HCT116 (cell line): ENCODE measurements at regions not wholly inside any gene's neighbourhood (a gene's known extent, or its start where the extent isn't known, plus 50 kb on each side); places are given as distances from the start of the nearest gene placed in this dataset.

Source experiments
- ATAC-seq: fragments of 200-7000 bp; cut with Tn5 transposase; 2 replicates; pipeline ENCODE4 v1.9.1; 2020; ENCODE audit warnings: mild to moderate bottlenecking, moderate library complexity
- BruUV-seq: library from RNA; stranded (reverse); fragments of 400-500 nt; replicated peaks from 2 replicates; lab custom pipeline; 2021; lab: Mats Ljungman, UMichigan
- CTCF ChIA-PET: fragments of 300-600 bp; sonication (Branson Sonifier 250); formaldehyde crosslinking; loops from one replicate; lab custom pipeline; 2021; ENCODE audit warnings: antibody characterized with exemption; lab: Charles Lee
- POLR2A ChIA-PET: fragments of 300-600, 350-600 bp; sonication (Branson Sonifier 250); formaldehyde crosslinking; loops from one replicate; lab custom pipeline; 2021; ENCODE audit warnings: antibody characterized with exemption; lab: Charles Lee
- RAD21 ChIA-PET, 2 experiments: fragments of 300-600 bp; sonication (Branson Sonifier 250); formaldehyde crosslinking; loops; one replicate each; lab custom pipeline; 2023; ENCODE audit warnings: low total read pairs in 2 of 2; ENCODE audit not compliant: uncharacterized antibody in 2 of 2, unreplicated experiment in 2 of 2, low non-redundant PET in 1 of 2; lab: Charles Lee
- DNase-seq: peaks from one replicate; pipeline ENCODE4 v3.0.0-alpha.2; 2010; ENCODE audit warnings: low read depth, low spot score
- H2AFZ ChIP-seq: fragments of 200-600 bp; shearing (Covaris generic), sonication (generic); 2 replicates; pipeline ENCODE4 v1.6.1; 2017; ENCODE audit warnings: low read depth, mixed run types, mixed read lengths, antibody characterized with exemption, low read length; ENCODE audit not compliant: poor library complexity, severe bottlenecking
- H3K27ac ChIP-seq: 2 replicates; pipeline ENCODE4 v1.5.1; 2012; ENCODE audit warnings: low read depth, low read length
- H3K27me3 ChIP-seq: fragments of 200-600 bp; sonication (generic); 2 replicates; pipeline ENCODE4 v1.6.1; 2016; ENCODE audit warnings: mixed run types, low read length, mixed read lengths; ENCODE audit not compliant: insufficient read depth
- H3K36me3 ChIP-seq, 2 experiments: fragments of 200-500 bp in 1 of 2; fragments of 200-600 bp in 1 of 2; sonication (Bioruptor generic) in 1 of 2; sonication (generic) in 1 of 2; 2 replicates each; pipeline versions ENCODE4 v1.5.1 to v1.6.1; 2014 to 2016; ENCODE audit warnings: low read length in 2 of 2, inconsistent platforms in 1 of 2, mixed read lengths in 1 of 2, mixed run types in 1 of 2; ENCODE audit not compliant: insufficient read depth in 2 of 2, control insufficient read depth in 1 of 2
- H3K4me1 ChIP-seq, 2 experiments: fragments of 200-600 bp in 1 of 2; sonication (generic) in 1 of 2; 2 replicates each; pipeline versions ENCODE4 v1.5.1 to v1.6.1; 2012 to 2017; ENCODE audit warnings: low read length in 2 of 2, inconsistent platforms in 1 of 2, mild to moderate bottlenecking in 1 of 2, mixed read lengths in 1 of 2, mixed run types in 1 of 2, moderate library complexity in 1 of 2; ENCODE audit not compliant: insufficient read depth in 2 of 2, control insufficient read depth in 1 of 2
- H3K4me2 ChIP-seq: fragments of 200-600 bp; sonication (generic); 2 replicates; pipeline ENCODE4 v1.6.1; 2017; ENCODE audit warnings: mixed run types, low read length, mixed read lengths
- H3K4me3 ChIP-seq, 2 experiments: fragments of 200-600 bp in 1 of 2; sonication (generic) in 1 of 2; replicated peaks in 1 of 2; 2 replicates each; pipeline ENCODE4 v1.5.1; 2011 to 2016; ENCODE audit warnings: low read length in 2 of 2, control low read depth in 1 of 2, low read depth in 1 of 2, mild to moderate bottlenecking in 1 of 2, mixed read lengths in 1 of 2, mixed run types in 1 of 2
- H3K79me2 ChIP-seq: fragments of 200-600 bp; sonication (generic); 2 replicates; pipeline ENCODE4 v1.6.1; 2017; ENCODE audit warnings: mild to moderate bottlenecking, mixed run types, low read length, moderate library complexity, mixed read lengths; ENCODE audit not compliant: insufficient read depth
- H3K9ac ChIP-seq: fragments of 200-600 bp; sonication (generic); 2 replicates; pipeline ENCODE4 v1.6.1; 2016; ENCODE audit warnings: low read length, mixed read lengths
- H3K9me2 ChIP-seq: fragments of 200-600 bp; sonication (generic), shearing (Covaris generic); 2 replicates; pipeline ENCODE4 v1.6.1; 2017; ENCODE audit warnings: mixed run types, mild to moderate bottlenecking, moderate library complexity; ENCODE audit not compliant: insufficient read depth
- H3K9me3 ChIP-seq, 2 experiments: fragments of 200-500 bp in 1 of 2; fragments of 200-600 bp in 1 of 2; sonication (Bioruptor generic) in 1 of 2; sonication (generic) in 1 of 2; 2 replicates each; pipeline ENCODE4 v1.6.1; 2014 to 2017; ENCODE audit warnings: low read length in 2 of 2, mixed read lengths in 2 of 2, inconsistent platforms in 1 of 2, low read depth in 1 of 2, mild to moderate bottlenecking in 1 of 2, mixed run types in 1 of 2, moderate library complexity in 1 of 2; ENCODE audit not compliant: control insufficient read depth in 1 of 2, insufficient read depth in 1 of 2
- H4K20me1 ChIP-seq: fragments of 200-600 bp; sonication (generic), shearing (Covaris generic); 2 replicates; pipeline ENCODE4 v1.6.1; 2017; ENCODE audit warnings: mixed run types, mild to moderate bottlenecking, moderate library complexity; ENCODE audit not compliant: insufficient read depth
- CBX3 ChIP-seq: IDR thresholded peaks from 2 replicates; pipeline ENCODE4 v1.6.1; 2012; ENCODE audit warnings: low read depth
- EGR1 ChIP-seq: IDR thresholded peaks from 2 replicates; pipeline ENCODE4 v1.6.1; 2012; ENCODE audit warnings: low read depth
- ELF1 ChIP-seq: IDR thresholded peaks from 2 replicates; pipeline ENCODE4 v1.6.1; 2012; ENCODE audit warnings: low read depth, borderline replicate concordance
- EZH2 ChIP-seq: fragments of 200-600 bp; sonication (generic); IDR thresholded peaks from 2 replicates; pipeline ENCODE4 v1.6.1; 2017; ENCODE audit warnings: antibody characterized with exemption, mixed run types
- EZH2phosphoT487 ChIP-seq: fragments of 200-600 bp; IDR thresholded peaks from 2 replicates; pipeline ENCODE4 v1.6.1; 2018; ENCODE audit warnings: antibody characterized with exemption, borderline replicate concordance
- FOSL1 ChIP-seq: IDR thresholded peaks from 2 replicates; pipeline ENCODE4 v1.6.1; 2012; ENCODE audit warnings: low read depth
- JUND ChIP-seq: IDR thresholded peaks from 2 replicates; pipeline ENCODE4 v1.6.1; 2012
- POLR2AphosphoS5 ChIP-seq: IDR thresholded peaks from 2 replicates; pipeline ENCODE4 v1.6.1; 2011; ENCODE audit warnings: mild to moderate bottlenecking, low read depth, low read length, moderate library complexity
- RAD21 ChIP-seq: IDR thresholded peaks from 2 replicates; pipeline ENCODE4 v1.6.1; 2012; ENCODE audit warnings: low read depth, mild to moderate bottlenecking
- SIN3A ChIP-seq: IDR thresholded peaks from 2 replicates; pipeline ENCODE4 v1.6.1; 2012; ENCODE audit warnings: low read depth
- SRF ChIP-seq: IDR thresholded peaks from 2 replicates; pipeline ENCODE4 v1.6.1; 2012; ENCODE audit warnings: low read depth
- YY1 ChIP-seq: IDR thresholded peaks from 2 replicates; pipeline ENCODE4 v1.6.1; 2011; ENCODE audit warnings: low read length, low read depth, moderate library complexity, mild to moderate bottlenecking; ENCODE audit not compliant: insufficient replicate concordance; ENCODE audit errors: extremely low read depth
- ZFX ChIP-seq: fragments of 450-650 bp; IDR thresholded peaks from 2 replicates; pipeline ENCODE4 v1.6.1; 2017
- ZNF274 ChIP-seq: fragments of 200-500 bp; sonication (Bioruptor generic); IDR thresholded peaks from 2 replicates; pipeline ENCODE4 v1.6.1; 2014; ENCODE audit warnings: mild to moderate bottlenecking, low read depth, low read length, inconsistent platforms
- intact Hi-C: fragments of 100-400 bp; cut with micrococcal nuclease; formaldehyde crosslinking; loops from 2 replicates; pipeline ENCODE4 v1.10.0; 2022
- TF ChIP-seq, protein P1 (sequence below): IDR thresholded peaks from 2 replicates; pipeline ENCODE4 v1.6.1; 2011; ENCODE audit warnings: mild to moderate bottlenecking, low read length, moderate library complexity; ENCODE audit not compliant: insufficient replicate concordance; ENCODE audit errors: extremely low read depth
- TF ChIP-seq, protein P2 (sequence below), 3 experiments: fragments of 200-600 bp in 1 of 3; sonication (generic) in 1 of 3; IDR thresholded peaks in 2 of 3; conservative IDR thresholded peaks in 1 of 3; 2 replicates each; pipeline ENCODE4 v1.5.1; 2012 to 2017; ENCODE audit warnings: low read depth in 2 of 3, low read length in 2 of 3, antibody characterized with exemption in 1 of 3, borderline replicate concordance in 1 of 3, control low read depth in 1 of 3, mild to moderate bottlenecking in 1 of 3, mixed read lengths in 1 of 3, mixed run types in 1 of 3, moderate library complexity in 1 of 3; ENCODE audit not compliant: insufficient read depth in 1 of 3

DNA sequence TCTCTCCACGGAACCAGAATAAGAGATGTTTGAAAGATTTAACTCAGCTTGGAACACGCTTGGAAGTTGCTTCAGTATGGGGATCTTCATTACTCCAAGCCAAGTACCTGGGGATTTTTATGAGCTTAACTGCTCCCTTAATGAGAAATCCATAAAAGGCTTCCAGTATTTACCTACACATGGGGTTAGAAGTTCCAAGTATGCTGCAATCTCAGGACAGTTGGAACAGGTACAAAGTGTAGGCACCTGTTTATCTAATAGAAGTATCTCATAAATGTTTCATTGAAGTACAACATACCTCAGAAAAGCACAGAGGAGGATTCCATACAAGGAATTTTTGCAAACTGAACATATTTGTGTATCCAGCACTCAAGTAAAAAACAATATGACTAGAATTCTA lies 161.6 kb upstream of the PIRT start:
- ChIA-PET POLR2A (no interaction called here), RAD21 (no interaction called here)

More for the DNA sequence above, 161.6 kb upstream of the PIRT start:
- Histone ChIP-seq H3K9ac (no peak overlapping the region), H3K79me2 (no peaks in the 10 kb centered on the region), H3K27ac (no peak overlapping the region), H3K4me2 (no peak overlapping the region), H4K20me1 (no peaks in the 10 kb centered on the region), H3K27me3 (no peaks in the 10 kb centered on the region), H3K4me3 (no peak overlapping the region), H3K4me1 (no peaks in the 10 kb centered on the region), H3K9me2 (no peaks in the 10 kb centered on the region), H3K36me3 (no peaks in the 10 kb centered on the region), H3K9me3 (peaks cover 0 to 12% of the 10 kb centered on the region in 2 experiments; a peak in 1 of 4 replicates), H2AFZ (no peak overlapping the region)
- TF ChIP-seq CBX3 (no peak), POLR2AphosphoS5 (no peak), EZH2phosphoT487 (no peak), EZH2 (no peak), ZNF274 (no peak), FOSL1 (no peak), ELF1 (no peak), SIN3A (no peak), YY1 (no peak), EGR1 (no peak), ZFX (no peak), RAD21 (no peak), SRF (no peak), JUND (no peak)
- TF ChIP-seq, protein P1, sequence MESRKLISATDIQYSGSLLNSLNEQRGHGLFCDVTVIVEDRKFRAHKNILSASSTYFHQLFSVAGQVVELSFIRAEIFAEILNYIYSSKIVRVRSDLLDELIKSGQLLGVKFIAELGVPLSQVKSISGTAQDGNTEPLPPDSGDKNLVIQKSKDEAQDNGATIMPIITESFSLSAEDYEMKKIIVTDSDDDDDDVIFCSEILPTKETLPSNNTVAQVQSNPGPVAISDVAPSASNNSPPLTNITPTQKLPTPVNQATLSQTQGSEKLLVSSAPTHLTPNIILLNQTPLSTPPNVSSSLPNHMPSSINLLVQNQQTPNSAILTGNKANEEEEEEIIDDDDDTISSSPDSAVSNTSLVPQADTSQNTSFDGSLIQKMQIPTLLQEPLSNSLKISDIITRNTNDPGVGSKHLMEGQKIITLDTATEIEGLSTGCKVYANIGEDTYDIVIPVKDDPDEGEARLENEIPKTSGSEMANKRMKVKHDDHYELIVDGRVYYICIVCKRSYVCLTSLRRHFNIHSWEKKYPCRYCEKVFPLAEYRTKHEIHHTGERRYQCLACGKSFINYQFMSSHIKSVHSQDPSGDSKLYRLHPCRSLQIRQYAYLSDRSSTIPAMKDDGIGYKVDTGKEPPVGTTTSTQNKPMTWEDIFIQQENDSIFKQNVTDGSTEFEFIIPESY: no peak
- TF ChIP-seq, protein P2, sequence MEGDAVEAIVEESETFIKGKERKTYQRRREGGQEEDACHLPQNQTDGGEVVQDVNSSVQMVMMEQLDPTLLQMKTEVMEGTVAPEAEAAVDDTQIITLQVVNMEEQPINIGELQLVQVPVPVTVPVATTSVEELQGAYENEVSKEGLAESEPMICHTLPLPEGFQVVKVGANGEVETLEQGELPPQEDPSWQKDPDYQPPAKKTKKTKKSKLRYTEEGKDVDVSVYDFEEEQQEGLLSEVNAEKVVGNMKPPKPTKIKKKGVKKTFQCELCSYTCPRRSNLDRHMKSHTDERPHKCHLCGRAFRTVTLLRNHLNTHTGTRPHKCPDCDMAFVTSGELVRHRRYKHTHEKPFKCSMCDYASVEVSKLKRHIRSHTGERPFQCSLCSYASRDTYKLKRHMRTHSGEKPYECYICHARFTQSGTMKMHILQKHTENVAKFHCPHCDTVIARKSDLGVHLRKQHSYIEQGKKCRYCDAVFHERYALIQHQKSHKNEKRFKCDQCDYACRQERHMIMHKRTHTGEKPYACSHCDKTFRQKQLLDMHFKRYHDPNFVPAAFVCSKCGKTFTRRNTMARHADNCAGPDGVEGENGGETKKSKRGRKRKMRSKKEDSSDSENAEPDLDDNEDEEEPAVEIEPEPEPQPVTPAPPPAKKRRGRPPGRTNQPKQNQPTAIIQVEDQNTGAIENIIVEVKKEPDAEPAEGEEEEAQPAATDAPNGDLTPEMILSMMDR (IDR thresholded peaks at IDR 0.05 in 2 of 3, conservative IDR thresholded peaks at IDR 0.05 in 1 of 3; ENCODE audit: borderline replicate concordance in 1 of 3, insufficient read depth in 1 of 3, low read depth in 2 of 3, low read length in 2 of 3): no peak
- no TSS peak for BruUV-seq
- ATAC-seq (no peak), DNase-seq (no peak)
- intact Hi-C loops: no loop called here
- CTCF ChIA-PET: no interaction called here
